ENCODE measurements at regions not wholly inside any gene's neighbourhood (a gene's known extent, or its start where the extent isn't known, plus 50 kb on each side); places are given as distances from the start of the nearest gene placed in this dataset.

GRCh38 chr15:62875626-62876021 is 166.9 kb upstream of the TPM1 start:
- no peak for DNase-seq

- DNase-seq, result no peak
These were observed 165.2 kb upstream of the TPM1 start for GRCh38 chr15:62877276-62877857.

DNA sequence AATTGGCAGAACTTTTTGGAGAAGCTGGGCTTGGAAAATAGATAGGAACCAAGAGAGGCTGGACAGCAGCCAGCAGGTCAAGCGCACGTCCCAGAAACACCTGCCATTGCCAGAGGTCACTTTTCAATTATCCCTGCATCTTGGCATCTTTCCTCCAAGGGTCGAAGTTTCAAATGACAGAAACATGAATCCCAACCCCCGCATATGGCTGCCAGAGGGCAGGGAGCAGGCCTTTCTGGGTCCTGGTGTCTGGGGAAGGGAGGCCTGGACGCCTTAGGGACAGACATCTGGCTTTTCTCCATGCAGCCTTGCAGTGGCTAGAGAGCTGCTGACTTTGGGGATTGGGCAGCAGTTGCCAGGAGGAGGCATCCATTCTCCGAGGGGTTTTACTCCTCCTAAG is 164.5 kb upstream of the TPM1 start:
- no peak for DNase-seq

DNA sequence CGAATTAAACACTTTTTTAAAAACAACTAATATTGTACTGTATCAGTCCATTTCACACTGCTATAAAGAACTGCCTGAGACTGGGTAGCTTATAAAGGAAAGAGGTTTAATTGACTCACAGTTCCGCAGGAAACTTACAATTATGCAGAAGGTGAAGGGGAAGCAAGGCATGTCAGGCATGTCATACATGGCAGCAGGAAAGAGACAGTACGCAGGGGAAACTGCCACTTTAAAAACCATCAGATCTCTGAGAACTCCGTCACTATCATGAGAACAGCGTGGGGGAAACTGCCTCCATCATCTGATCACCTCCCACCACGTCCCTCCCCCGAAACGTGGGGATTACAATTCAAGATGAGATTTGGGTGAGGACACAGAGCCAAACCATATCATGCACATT is 162.8 kb upstream of the TPM1 start:
- DNase-seq, result no peak

DNA sequence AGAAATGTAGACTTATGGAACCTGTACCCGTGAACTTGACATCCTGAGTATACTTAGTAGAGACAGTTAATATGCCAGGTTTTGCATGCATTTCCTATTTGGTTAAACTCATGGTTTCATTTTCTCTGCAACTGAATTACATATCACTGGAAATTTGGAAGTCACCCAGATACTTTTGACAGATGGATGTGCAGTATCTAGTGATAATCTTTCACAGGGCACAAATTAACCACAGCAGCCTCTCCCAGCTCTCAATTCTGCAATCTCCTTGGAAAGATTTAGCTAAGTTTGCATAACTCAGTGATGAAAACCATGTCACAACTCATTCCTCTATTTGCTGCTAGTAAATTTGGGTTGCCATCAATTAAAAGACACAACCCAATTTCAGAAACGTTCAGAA is 162.3 kb upstream of the TPM1 start:
- no peak for DNase-seq

DNA sequence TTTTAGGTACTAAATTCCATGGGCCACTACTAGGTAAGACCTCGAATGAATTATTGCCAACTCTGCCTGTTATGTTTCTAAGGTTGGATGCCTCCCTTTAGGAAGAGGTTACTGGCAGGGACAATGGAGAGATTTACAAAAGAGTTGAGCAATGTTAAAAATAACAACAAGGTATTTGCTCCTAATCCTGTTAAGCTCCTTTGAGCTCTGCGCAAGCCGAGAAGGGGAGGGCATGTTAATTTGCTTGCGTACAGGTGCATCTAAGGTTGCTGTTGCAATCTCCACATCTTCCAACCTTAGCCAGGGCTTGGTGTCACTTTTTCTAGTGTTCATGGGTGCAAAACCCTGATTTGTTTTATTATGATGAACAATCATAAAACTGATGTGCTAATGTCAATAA is 161.5 kb upstream of the TPM1 start:
- no peak for DNase-seq

DNA sequence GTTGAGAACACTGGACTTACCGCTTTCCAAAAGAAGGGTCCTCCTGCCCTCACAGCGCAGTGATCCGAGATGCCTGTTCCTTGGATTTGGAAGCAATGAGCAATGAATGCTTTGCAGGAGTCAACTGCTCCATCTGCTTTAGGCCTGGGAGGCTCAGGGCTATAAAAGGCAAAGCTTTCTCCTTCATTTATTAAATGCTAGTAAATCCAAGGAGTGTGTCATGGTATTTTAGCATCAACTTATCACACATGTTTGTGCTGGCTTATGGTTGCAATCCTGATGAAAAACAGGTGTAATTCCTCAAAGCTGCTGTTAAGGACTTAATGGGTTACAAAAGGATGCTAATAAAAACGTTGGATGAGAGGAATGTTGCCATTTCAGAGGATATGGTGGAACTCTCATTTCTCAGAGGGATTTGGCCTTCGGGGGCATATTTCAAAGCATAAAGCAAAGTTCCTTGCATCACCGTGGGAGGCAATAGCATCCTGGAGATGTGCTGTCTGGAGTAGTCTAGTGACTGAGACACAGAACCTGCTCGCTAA is 158.5 kb upstream of the TPM1 start:
- no peak for DNase-seq

DNA sequence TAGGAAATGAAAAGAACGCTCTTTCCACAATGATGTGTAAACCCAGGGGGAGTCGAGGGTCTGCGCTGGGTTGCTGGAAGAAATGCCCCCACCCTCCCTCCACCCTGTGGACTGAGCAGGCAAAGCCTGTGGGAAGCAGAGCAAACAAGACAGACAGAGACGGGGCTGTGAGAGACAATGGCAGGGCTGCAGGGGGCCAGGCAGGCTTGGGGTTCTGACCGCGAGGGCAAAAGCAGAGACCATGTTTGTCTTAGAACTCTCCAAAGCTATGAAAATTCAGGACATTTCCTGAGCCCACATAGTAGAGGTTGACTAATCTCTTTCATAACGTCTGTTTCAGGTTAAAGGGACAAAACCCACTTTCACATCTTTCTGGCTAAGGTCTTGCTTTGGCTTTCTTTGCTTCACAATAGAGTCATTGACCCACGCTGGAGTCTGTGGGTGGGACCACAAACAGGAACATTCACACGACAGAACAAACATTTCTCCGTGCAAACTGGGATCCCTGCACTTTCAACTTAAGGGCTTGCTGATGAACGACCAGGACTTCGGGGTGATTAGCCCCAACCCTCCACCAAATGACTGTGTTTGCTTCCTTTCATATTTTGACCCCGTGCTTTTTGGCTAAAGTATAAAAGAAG is 156.0 kb upstream of the TPM1 start:
- peak in 1 of 2 experiments; percentile 11 for DNase-seq

GRCh38 chr15:62887113-62887570 is 155.4 kb upstream of the TPM1 start:
- DNase-seq, result no peak

DNA sequence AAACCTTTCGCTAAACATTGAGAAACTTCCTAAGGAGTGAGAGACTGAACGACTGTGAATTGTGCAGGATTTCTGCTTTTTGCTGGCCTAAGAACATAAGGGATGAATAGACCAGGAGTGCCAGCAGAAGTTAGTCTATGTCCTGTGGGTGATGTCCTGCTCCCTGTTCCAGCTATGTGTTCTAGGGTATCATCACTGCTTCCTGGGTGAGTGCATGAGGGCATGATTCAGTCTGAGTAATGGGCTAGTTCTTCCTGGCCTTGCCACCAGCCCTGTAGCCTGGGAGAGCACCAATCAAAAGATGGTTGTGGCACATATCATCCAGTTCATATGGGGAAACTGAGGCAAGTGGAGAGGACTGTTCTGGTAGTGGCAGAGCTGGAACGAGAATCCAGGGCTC is 153.9 kb upstream of the TPM1 start:
- DNase-seq, result no peak

- no peak for DNase-seq
These were observed 153.3 kb upstream of the TPM1 start for GRCh38 chr15:62889141-62889661.

- DNase-seq, result no peak
These were observed 152.6 kb upstream of the TPM1 start for GRCh38 chr15:62889734-62890505.

DNA sequence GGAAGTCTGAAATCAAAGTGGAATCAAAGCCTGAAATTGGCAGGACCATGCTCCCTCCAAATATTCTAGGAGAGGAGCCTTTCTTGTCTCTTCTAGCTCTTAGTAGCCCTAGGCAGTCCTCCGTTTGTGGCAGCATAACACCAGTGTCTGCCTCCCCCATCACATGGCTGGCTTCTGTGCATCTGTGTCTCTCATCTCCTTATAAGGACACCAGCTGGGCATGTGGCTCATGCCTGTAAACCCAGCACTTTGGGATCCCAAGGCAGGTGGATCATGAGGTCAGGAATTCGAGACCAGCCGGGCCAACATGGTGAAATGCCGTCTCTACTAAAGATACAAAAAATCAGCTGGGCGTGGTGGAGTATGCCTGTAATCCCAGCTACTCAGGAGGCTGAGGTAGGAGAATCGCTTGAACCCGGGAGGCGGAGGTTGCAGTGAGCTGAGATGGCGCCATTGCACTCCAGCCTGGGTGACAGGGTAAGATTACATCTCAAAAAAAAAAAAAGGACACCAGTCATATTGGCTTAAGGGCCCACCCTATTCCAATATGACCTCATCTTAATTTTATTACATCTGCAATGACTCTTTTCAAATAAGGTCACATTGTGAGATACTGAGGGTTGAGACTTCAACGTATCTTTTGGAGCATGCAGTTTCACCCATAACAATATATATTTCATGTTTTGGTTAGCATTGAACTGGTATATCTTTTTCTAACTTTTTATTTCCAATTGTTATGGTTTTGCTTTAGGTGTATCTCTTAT is 148.0 kb upstream of the TPM1 start:
- no peak for DNase-seq

GRCh38 chr15:62895139-62895866 is 147.2 kb upstream of the TPM1 start:
- peak in 1 of 2 experiments; percentile 3 for DNase-seq

DNA sequence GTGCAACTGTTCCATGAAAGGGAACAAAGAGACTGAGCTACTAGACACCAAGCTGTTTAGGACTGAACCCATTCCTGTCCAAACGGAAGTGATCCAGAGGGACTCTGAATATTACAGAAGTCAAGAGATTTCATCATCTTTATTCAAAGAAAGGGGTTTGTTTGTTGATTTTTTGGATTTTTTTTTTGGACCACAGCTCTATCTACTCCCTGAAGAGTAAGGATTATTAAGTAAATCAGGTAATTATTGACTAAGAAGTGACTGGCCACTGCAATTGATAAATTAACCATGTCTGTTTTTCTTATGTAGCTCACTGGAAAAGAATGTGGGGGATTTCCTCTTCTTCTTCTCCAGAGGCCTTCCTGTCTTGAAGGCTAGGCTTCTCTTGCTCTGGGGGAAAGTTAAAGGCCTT is 146.6 kb upstream of the TPM1 start:
- DNase-seq, result no peak

DNA sequence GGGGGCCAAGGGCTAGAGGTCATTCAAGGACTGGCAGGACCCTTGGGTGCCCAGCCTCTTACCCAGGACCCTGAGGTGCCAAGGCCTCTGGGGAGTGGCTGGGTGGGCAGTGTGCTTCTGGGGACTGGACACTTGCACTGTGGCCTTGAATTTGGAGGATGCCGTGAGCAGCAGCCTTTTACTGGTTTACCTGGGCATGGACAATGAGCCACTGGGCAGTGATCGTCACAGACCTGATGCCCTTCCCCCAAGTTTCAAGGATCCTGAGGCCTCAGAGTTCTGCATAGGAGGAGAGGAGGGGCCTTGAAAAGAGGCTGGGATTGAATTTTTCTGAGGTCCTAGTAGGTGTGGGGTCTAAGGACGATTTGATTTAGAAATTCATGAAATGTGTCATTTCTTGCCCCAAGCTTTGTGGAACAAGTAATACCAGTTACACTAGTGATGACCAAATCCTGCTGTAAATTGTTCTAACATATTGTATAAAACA is 146.1 kb upstream of the TPM1 start:
- no peak for DNase-seq

DNA sequence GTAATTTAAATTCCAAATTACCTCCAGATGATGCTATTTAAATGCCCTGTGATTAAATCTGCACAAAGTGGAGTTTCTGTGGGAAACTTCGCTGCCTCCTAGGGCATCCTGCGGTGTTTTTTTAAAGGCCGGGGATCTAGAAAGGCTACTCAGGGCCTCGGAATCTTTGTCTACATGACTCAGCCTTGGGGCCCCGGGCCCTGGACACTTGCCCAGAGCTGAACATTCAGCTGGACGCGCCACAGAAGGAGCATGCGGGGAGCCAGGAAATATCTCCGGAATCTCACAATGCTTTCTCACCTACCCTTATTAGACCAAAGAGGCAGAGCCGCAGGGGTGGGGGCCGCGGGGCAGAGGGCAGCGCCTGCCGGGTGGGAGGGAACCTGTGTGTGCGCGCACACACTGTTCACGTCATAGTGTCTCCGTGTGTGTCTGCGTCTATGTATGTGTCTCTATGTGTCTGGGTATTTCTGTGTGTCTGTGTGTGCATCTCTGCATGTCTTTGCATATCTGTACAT is 145.5 kb upstream of the TPM1 start:
- no peak for DNase-seq

DNA sequence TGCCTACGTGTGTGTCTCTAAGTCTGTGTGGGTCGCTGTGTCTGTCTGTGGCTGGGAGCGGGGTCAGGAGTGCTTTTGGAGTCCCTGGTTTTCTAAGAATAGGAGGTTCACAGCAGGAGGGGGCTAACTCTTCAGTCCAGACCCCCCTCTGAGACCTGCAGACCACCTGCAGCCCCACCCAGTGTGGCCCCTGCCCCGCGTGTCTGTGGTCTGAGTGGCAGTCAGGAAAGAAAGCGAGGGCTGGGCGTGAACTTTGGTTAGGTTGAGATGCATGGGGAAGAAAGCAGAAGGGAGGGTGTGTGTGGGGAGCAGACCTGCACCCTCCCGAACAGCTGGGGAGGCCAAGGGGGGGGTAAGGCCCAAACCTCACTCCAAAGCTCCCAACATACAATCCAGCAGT is 144.9 kb upstream of the TPM1 start:
- DNase-seq, result no peak

- no peak for DNase-seq
These were observed 143.5 kb upstream of the TPM1 start for GRCh38 chr15:62899090-62899493.

- no peak for DNase-seq
These were observed 142.3 kb upstream of the TPM1 start for GRCh38 chr15:62900071-62900802.

GRCh38 chr15:62901087-62901486 is 141.5 kb upstream of the TPM1 start:
- DNase-seq, result no peak

All from NCI-H526 (cell line).